GM23338 (cell line): ENCODE measurements at regions not wholly inside any gene's neighbourhood (a gene's known extent, or its start where the extent isn't known, plus 50 kb on each side); places are given as distances from the start of the nearest gene placed in this dataset.

ENCODE experiments used
- ATAC-seq: fragments of 200-7000 bp; cut with Tn5 transposase; 3 replicates; pipeline ENCODE4 v1.9.1; 2020
- DNase-seq: peaks from one replicate; pipeline ENCODE4 v3.0.0-alpha.2; 2015; ENCODE audit warnings: low spot score
- H2AFZ ChIP-seq: fragments of 200-600 bp; sonication (generic); 2 replicates; pipeline ENCODE4 v1.8.0; 2016; ENCODE audit warnings: antibody characterized with exemption, mild to moderate bottlenecking, moderate library complexity
- H3F3A ChIP-seq: fragments of 200-600 bp; sonication (generic); replicated peaks from 2 replicates; pipeline ENCODE4 v1.8.0; 2017; ENCODE audit warnings: antibody characterized with exemption, mixed run types, low read depth
- H3K27ac ChIP-seq: fragments of 200-600 bp; sonication (generic); 2 replicates; pipeline ENCODE4 v1.6.1; 2016; ENCODE audit warnings: low read depth
- H3K27me3 ChIP-seq: fragments of 200-600 bp; sonication (generic); 2 replicates; pipeline ENCODE4 v1.8.0; 2016; ENCODE audit warnings: mild to moderate bottlenecking, mixed run types, moderate library complexity; ENCODE audit not compliant: insufficient read depth
- H3K36me3 ChIP-seq: fragments of 200-600 bp; sonication (generic); 2 replicates; pipeline ENCODE4 v1.8.0; 2016; ENCODE audit warnings: mild to moderate bottlenecking; ENCODE audit not compliant: insufficient read depth
- H3K4me1 ChIP-seq: fragments of 200-600 bp; sonication (generic); 2 replicates; pipeline ENCODE4 v1.8.0; 2016; ENCODE audit warnings: mild to moderate bottlenecking, moderate library complexity; ENCODE audit not compliant: insufficient read depth
- H3K4me2 ChIP-seq: fragments of 200-600 bp; sonication (generic); 2 replicates; pipeline ENCODE4 v1.7.1; 2017; ENCODE audit warnings: mixed run types
- H3K4me3 ChIP-seq: fragments of 200-600 bp; sonication (generic); 2 replicates; pipeline ENCODE4 v1.6.1; 2016; ENCODE audit warnings: mixed run types
- H3K79me2 ChIP-seq: fragments of 200-600 bp; sonication (generic); replicated peaks from 2 replicates; pipeline ENCODE4 v1.8.0; 2017; ENCODE audit warnings: mild to moderate bottlenecking; ENCODE audit not compliant: insufficient read depth
- H3K9me2 ChIP-seq: fragments of 200-600 bp; sonication (generic); 2 replicates; pipeline ENCODE4 v1.8.0; 2017; ENCODE audit not compliant: insufficient read depth
- H4K20me1 ChIP-seq: fragments of 200-600 bp; sonication (generic); replicated peaks from 2 replicates; pipeline ENCODE4 v1.8.0; 2017; ENCODE audit warnings: mild to moderate bottlenecking; ENCODE audit not compliant: insufficient read depth
- H3K27ac Mint-ChIP-seq: 2 replicates; pipeline ENCODE4 v1.8.0; 2020; ENCODE audit warnings: inconsistent platforms, mild to moderate bottlenecking, moderate library complexity, mixed read lengths
- H3K27me3 Mint-ChIP-seq: 3 replicates; pipeline ENCODE4 v1.8.0; 2022; ENCODE audit warnings: low read depth, mild to moderate bottlenecking, moderate library complexity, mixed read lengths, inconsistent platforms; ENCODE audit not compliant: insufficient read depth, poor library complexity
- H3K36me3 Mint-ChIP-seq: 3 replicates; pipeline ENCODE4 v1.8.0; 2021; ENCODE audit warnings: low read depth, mild to moderate bottlenecking, inconsistent platforms, moderate library complexity, mixed read lengths
- H3K4me1 Mint-ChIP-seq: 3 replicates; pipeline ENCODE4 v1.8.0; 2020; ENCODE audit warnings: mild to moderate bottlenecking, inconsistent platforms, mixed read lengths
- H3K4me3 Mint-ChIP-seq: 3 replicates; pipeline ENCODE4 v1.8.0; 2021; ENCODE audit warnings: moderate library complexity, mild to moderate bottlenecking, inconsistent platforms, mixed read lengths
- H3K9me3 Mint-ChIP-seq: 3 replicates; pipeline ENCODE4 v1.8.0; 2020; ENCODE audit warnings: moderate library complexity, mild to moderate bottlenecking, inconsistent platforms, mixed read lengths
- CREB1 ChIP-seq: fragments of 250-450 bp; sonication (Bioruptor Pico); IDR thresholded peaks from 2 replicates; pipeline ENCODE4 v1.5.0; 2020; ENCODE audit warnings: low read depth, mild to moderate bottlenecking, moderate library complexity
- CTCF ChIP-seq, 2 experiments: fragments of 200-600 bp in 1 of 2; sonication (generic) in 1 of 2; conservative IDR thresholded peaks; 2 replicates each; pipeline versions ENCODE4 v1.5.1 to v1.6.1; 2016 to 2017; ENCODE audit warnings: antibody characterized with exemption in 2 of 2, low read depth in 2 of 2, mild to moderate bottlenecking in 2 of 2, moderate library complexity in 1 of 2
- ETS1 ChIP-seq: IDR thresholded peaks from 2 replicates; pipeline ENCODE4 v1.6.1; 2016; ENCODE audit warnings: antibody characterized with exemption
- EZH2 ChIP-seq: fragments of 200-600 bp; sonication (generic); IDR thresholded peaks from one replicate; pipeline ENCODE4 v1.8.0; 2017; ENCODE audit warnings: antibody characterized with exemption, mild to moderate bottlenecking, low read depth; ENCODE audit not compliant: unreplicated experiment
- EZH2phosphoT487 ChIP-seq: fragments of 200-600 bp; sonication (generic); IDR thresholded peaks from one replicate; pipeline ENCODE4 v1.8.1; 2018; ENCODE audit warnings: antibody characterized with exemption; ENCODE audit not compliant: unreplicated experiment
- JUNB ChIP-seq: IDR thresholded peaks from one replicate; pipeline ENCODE4 v1.6.1; 2016; ENCODE audit warnings: antibody characterized with exemption; ENCODE audit not compliant: unreplicated experiment
- NANOG ChIP-seq: IDR thresholded peaks from 2 replicates; pipeline ENCODE4 v1.6.1; 2016; ENCODE audit warnings: antibody characterized with exemption, borderline replicate concordance
- POLR2AphosphoS5 ChIP-seq: IDR thresholded peaks from 2 replicates; pipeline ENCODE4 v1.6.1; 2016; ENCODE audit warnings: antibody characterized with exemption, low read depth
- REST ChIP-seq: IDR thresholded peaks from one replicate; pipeline ENCODE4 v1.6.1; 2018; ENCODE audit warnings: antibody characterized with exemption; ENCODE audit not compliant: unreplicated experiment
- ZNF331 ChIP-seq: fragments of 250-450 bp; sonication (Bioruptor Pico); IDR thresholded peaks from 2 replicates; pipeline ENCODE4 v1.5.0; 2020; ENCODE audit warnings: low read depth, mild to moderate bottlenecking, moderate library complexity
- ZNF462 ChIP-seq: fragments of 250-450 bp; sonication (Bioruptor Pico); IDR thresholded peaks from 2 replicates; pipeline ENCODE4 v1.5.0; 2020; ENCODE audit warnings: mild to moderate bottlenecking, moderate library complexity

GRCh38 chr16:64638766-64639165 is 483.1 kb downstream of the CDH11 start:
- Histone ChIP-seq H3K4me3 (no peak overlapping the region), H3K27me3 (no peaks in the 10 kb centered on the region), H3F3A (no peaks in the 10 kb centered on the region), H3K27ac (no peak overlapping the region), H3K79me2 (no peaks in the 10 kb centered on the region), H2AFZ (no peak overlapping the region), H3K36me3 (no peaks in the 10 kb centered on the region), H4K20me1 (no peaks in the 10 kb centered on the region), H3K4me2 (no peak overlapping the region), H3K9me2 (no peaks in the 10 kb centered on the region), H3K4me1 (no peaks in the 10 kb centered on the region)
- Mint-ChIP-seq H3K4me1 (no peaks in the 10 kb centered on the region), H3K4me3 (no peak overlapping the region), H3K36me3 (no peaks in the 10 kb centered on the region), H3K27ac (no peak overlapping the region), H3K9me3 (no peaks in the 10 kb centered on the region), H3K27me3 (no peaks in the 10 kb centered on the region)
- no peak for ATAC-seq
- TF ChIP-seq EZH2, result no peak
- TF ChIP-seq CREB1 (CRISPR knock-in tag), result no peak
- TF ChIP-seq CTCF (conservative IDR thresholded peaks at IDR 0.05; ENCODE audit: low read depth in 2 of 2), result no peak
- TF ChIP-seq NANOG, result no peak
- TF ChIP-seq ZNF331 (CRISPR knock-in tag), result no peak
- TF ChIP-seq ZNF462 (CRISPR knock-in tag), result no peak
- TF ChIP-seq ETS1, result no peak
- no peak for TF ChIP-seq REST
- no peak for TF ChIP-seq POLR2AphosphoS5
- no peak for TF ChIP-seq EZH2phosphoT487
- TF ChIP-seq JUNB, result no peak
- no peak for DNase-seq
